Liver (tissue), 7 donors: ENCODE measurements at regions not wholly inside any gene's neighbourhood (a gene's known extent, or its start where the extent isn't known, plus 50 kb on each side); places are given as distances from the start of the nearest gene placed in this dataset.

Experiments used
- DNase-seq: peaks from one replicate; pipeline ENCODE4 v3.0.0-alpha.2; 2017; ENCODE audit warnings: low spot score
- H3K27ac ChIP-seq, 2 donors: one replicate each; pipeline ENCODE4 v1.7.0; 2013; ENCODE audit warnings: inconsistent platforms in 2 of 2, low read length in 2 of 2, control low read depth in 1 of 2, low read depth in 1 of 2, mild to moderate bottlenecking in 1 of 2
- H3K27me3 ChIP-seq, 4 donors: one replicate each; pipeline versions ENCODE4 v1.6.1 to v1.7.0; 2013; ENCODE audit warnings: low read length in 3 of 4, inconsistent platforms in 1 of 4, mild to moderate bottlenecking in 1 of 4, moderate library complexity in 1 of 4; ENCODE audit not compliant: control insufficient read depth in 4 of 4, insufficient read depth in 4 of 4
- H3K36me3 ChIP-seq, 4 donors: one replicate each; pipeline versions ENCODE4 v1.6.1 to v1.7.0; 2013; ENCODE audit warnings: low read length in 3 of 4, mild to moderate bottlenecking in 3 of 4, low read depth in 1 of 4, moderate library complexity in 1 of 4; ENCODE audit not compliant: control insufficient read depth in 4 of 4, insufficient read depth in 3 of 4
- H3K4me1 ChIP-seq, 4 donors: one replicate each; pipeline versions ENCODE4 v1.6.1 to v1.7.0; 2013; ENCODE audit warnings: low read length in 3 of 4, mild to moderate bottlenecking in 3 of 4, moderate library complexity in 1 of 4; ENCODE audit not compliant: control insufficient read depth in 4 of 4, insufficient read depth in 4 of 4
- H3K4me3 ChIP-seq, 3 donors: one replicate each; pipeline versions ENCODE4 v1.6.1 to v1.7.0; 2013; ENCODE audit warnings: low read length in 3 of 3, control low read depth in 1 of 3, low read depth in 1 of 3, mild to moderate bottlenecking in 1 of 3
- H3K9ac ChIP-seq, 2 donors: one replicate each; pipeline ENCODE4 v1.7.0; 2013; ENCODE audit warnings: low read length in 2 of 2, mild to moderate bottlenecking in 2 of 2, moderate library complexity in 2 of 2, control low read depth in 1 of 2, low read depth in 1 of 2
- H3K9me3 ChIP-seq, 4 donors: one replicate each; pipeline versions ENCODE4 v1.6.1 to v1.7.0; 2013; ENCODE audit warnings: low read length in 3 of 4; ENCODE audit not compliant: control insufficient read depth in 4 of 4
- CTCF ChIP-seq: fragments of 150-350 bp; IDR thresholded peaks from 2 replicates; pipeline ENCODE4 v1.5.1; 2017; ENCODE audit warnings: improper control_type of control experiment, low read depth, low read length; ENCODE audit not compliant: missing input control
- EGR1 ChIP-seq, 2 donors: IDR thresholded peaks; 2 replicates each; pipeline ENCODE4 v1.6.1; 2016 to 2018; ENCODE audit warnings: antibody characterized with exemption in 2 of 2, low read depth in 2 of 2
- FOXA2 ChIP-seq: IDR thresholded peaks from 2 replicates; pipeline ENCODE4 v1.6.1; 2016; ENCODE audit warnings: antibody characterized with exemption
- GABPA ChIP-seq, 2 donors: IDR thresholded peaks in 1 of 2; conservative IDR thresholded peaks in 1 of 2; 2 replicates each; pipeline ENCODE4 v1.6.1; 2016; ENCODE audit warnings: antibody characterized with exemption in 2 of 2, mild to moderate bottlenecking in 1 of 2, moderate library complexity in 1 of 2
- HNF4A ChIP-seq, 2 donors: conservative IDR thresholded peaks; 2 replicates each; pipeline ENCODE4 v1.6.1; 2016; ENCODE audit warnings: antibody characterized with exemption in 2 of 2, mild to moderate bottlenecking in 2 of 2
- HNF4G ChIP-seq: IDR thresholded peaks from 2 replicates; pipeline ENCODE4 v1.6.1; 2016; ENCODE audit warnings: antibody characterized with exemption
- JUND ChIP-seq, 2 donors: IDR thresholded peaks; 2 replicates each; pipeline ENCODE4 v1.6.1; 2016; ENCODE audit warnings: antibody characterized with exemption in 2 of 2
- RAD21 ChIP-seq, 2 donors: IDR thresholded peaks; 2 replicates each; pipeline ENCODE4 v1.6.1; 2016; ENCODE audit warnings: antibody characterized with exemption in 2 of 2, mild to moderate bottlenecking in 2 of 2
- REST ChIP-seq: IDR thresholded peaks from 2 replicates; pipeline ENCODE4 v1.6.1; 2016; ENCODE audit warnings: antibody characterized with exemption, mild to moderate bottlenecking
- RXRA ChIP-seq, 2 donors: IDR thresholded peaks; 2 replicates each; pipeline ENCODE4 v1.6.1; 2017 to 2018; ENCODE audit warnings: antibody characterized with exemption in 2 of 2, mild to moderate bottlenecking in 1 of 2
- SP1 ChIP-seq: IDR thresholded peaks from 2 replicates; pipeline ENCODE4 v1.6.1; 2018; ENCODE audit warnings: antibody characterized with exemption, mild to moderate bottlenecking
- TAF1 ChIP-seq: conservative IDR thresholded peaks from 2 replicates; pipeline ENCODE4 v1.6.1; 2016; ENCODE audit warnings: antibody characterized with exemption, mild to moderate bottlenecking
- YY1 ChIP-seq: IDR thresholded peaks from 2 replicates; pipeline ENCODE4 v1.6.1; 2016; ENCODE audit warnings: antibody characterized with exemption, mild to moderate bottlenecking
- TF ChIP-seq, protein P1 (sequence below): IDR thresholded peaks from 2 replicates; pipeline ENCODE4 v1.6.1; 2016; ENCODE audit warnings: antibody characterized with exemption
- TF ChIP-seq, protein P2 (sequence below): IDR thresholded peaks from 2 replicates; pipeline ENCODE4 v1.6.1; 2016; ENCODE audit warnings: antibody characterized with exemption
- donor health status: healthy.
- donor health status: healthy.
- donor health status: healthy.
- donor health status: healthy.

DNA sequence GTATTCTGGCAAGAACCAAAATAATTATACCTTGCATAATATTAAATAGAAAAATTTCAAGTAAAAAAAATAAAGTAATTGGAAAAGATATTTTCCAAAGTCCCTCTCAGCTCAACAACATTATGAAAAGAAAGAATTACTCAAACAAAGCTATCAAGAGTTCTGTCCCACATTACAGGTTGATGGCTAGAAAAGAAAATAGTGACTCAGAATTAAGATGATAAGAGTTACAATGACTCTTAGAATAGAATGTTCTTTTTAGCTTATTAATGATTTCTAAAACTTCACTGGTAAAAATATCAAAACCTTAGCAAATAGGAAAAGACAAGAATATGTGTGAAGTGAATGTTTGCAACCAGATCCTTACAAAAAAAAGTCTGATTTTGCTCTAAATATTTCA, 312.5 kb upstream of the PDGFD start:
- no peaks in the 10 kb centered on the region for H3K36me3 ChIP-seq
- H3K27ac ChIP-seq: no peak overlapping the region
- no peak for DNase-seq
- no peaks in the 10 kb centered on the region for H3K4me1 ChIP-seq
- no peak for TF ChIP-seq GABPA (IDR thresholded peaks at IDR 0.05 in 1 of 2, conservative IDR thresholded peaks at IDR 0.05 in 1 of 2)
- no peak for TF ChIP-seq RXRA (IDR thresholded peaks at IDR 0.05)
- TF ChIP-seq HNF4A (conservative IDR thresholded peaks at IDR 0.05): no peak
- TF ChIP-seq, protein P1, sequence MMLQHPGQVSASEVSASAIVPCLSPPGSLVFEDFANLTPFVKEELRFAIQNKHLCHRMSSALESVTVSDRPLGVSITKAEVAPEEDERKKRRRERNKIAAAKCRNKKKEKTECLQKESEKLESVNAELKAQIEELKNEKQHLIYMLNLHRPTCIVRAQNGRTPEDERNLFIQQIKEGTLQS: no peak
- TF ChIP-seq, protein P2, sequence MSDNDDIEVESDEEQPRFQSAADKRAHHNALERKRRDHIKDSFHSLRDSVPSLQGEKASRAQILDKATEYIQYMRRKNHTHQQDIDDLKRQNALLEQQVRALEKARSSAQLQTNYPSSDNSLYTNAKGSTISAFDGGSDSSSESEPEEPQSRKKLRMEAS: no peak
- no peak for TF ChIP-seq SP1
- no peak for TF ChIP-seq YY1
- no peak for TF ChIP-seq FOXA2
- H3K4me3 ChIP-seq: no peak overlapping the region
- H3K9ac ChIP-seq: no peak overlapping the region
- no peaks in the 10 kb centered on the region for H3K9me3 ChIP-seq
- H3K27me3 ChIP-seq: no peaks in the 10 kb centered on the region

DNA sequence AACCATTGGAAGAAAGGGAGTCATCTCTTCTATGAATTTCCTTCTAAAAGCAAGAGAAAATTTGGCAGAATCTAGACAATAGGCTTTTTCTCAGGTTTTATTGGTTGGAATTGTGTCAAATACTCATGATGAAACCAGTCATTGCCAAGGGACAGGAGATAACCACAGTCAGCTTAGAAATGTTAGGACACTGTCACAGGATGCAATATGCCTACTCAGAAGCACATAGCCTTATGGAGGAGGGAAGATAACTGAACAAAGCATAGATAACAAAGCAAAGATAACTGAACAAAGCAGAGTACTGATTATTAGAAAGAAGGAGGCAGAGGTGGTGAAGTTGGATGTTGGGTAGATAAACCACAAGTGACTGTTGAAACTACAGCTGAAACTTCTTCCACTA, 303.5 kb upstream of the PDGFD start:
- Histone ChIP-seq H3K36me3 (no peaks in the 10 kb centered on the region), H3K27me3 (no peaks in the 10 kb centered on the region), H3K27ac (no peak overlapping the region), H3K4me1 (no peaks in the 10 kb centered on the region), H3K4me3 (no peak overlapping the region), H3K9ac (no peak overlapping the region), H3K9me3 (no peaks in the 10 kb centered on the region)
- DNase-seq: no peak
- TF ChIP-seq JUND (IDR thresholded peaks at IDR 0.05): no peak
- no peak for TF ChIP-seq TAF1
- TF ChIP-seq, protein P1: no peak
- TF ChIP-seq RAD21 (IDR thresholded peaks at IDR 0.05): no peak
- TF ChIP-seq CTCF: no peak
- TF ChIP-seq HNF4A (conservative IDR thresholded peaks at IDR 0.05): no peak
- TF ChIP-seq REST: no peak
- TF ChIP-seq SP1: no peak
- no peak for TF ChIP-seq HNF4G
- no peak for TF ChIP-seq GABPA (IDR thresholded peaks at IDR 0.05 in 1 of 2, conservative IDR thresholded peaks at IDR 0.05 in 1 of 2)
- no peak for TF ChIP-seq EGR1 (IDR thresholded peaks at IDR 0.05; ENCODE audit: low read depth in 2 of 2)
- TF ChIP-seq RXRA (IDR thresholded peaks at IDR 0.05): no peak
